ENCODE measurements at regions not wholly inside any gene's neighbourhood (a gene's known extent, or its start where the extent isn't known, plus 50 kb on each side); places are given as distances from the start of the nearest gene placed in this dataset.
"Not testable (repeated sequence)": the region's sequence is repeated elsewhere in the genome, so short reads cannot be mapped to it uniquely, and the experiment has no call there.

GRCh38 chr15:39420123-39420852 lies 160.6 kb upstream of the THBS1 start:
- DNase-seq, result peak in 1 of 2 donors; percentile 38
- peak overlapping the region; percentile 61 for H2BK5ac ChIP-seq (ENCODE audit: low read depth, low read length, poor library complexity)
- not testable (repeated sequence) for H3K9me3 ChIP-seq (ENCODE audit: insufficient read depth, low read depth, low read length); H3K4me1 ChIP-seq (ENCODE audit: control insufficient read depth in 1 of 2, insufficient read depth in 2 of 2, low read length in 2 of 2); H3K27ac ChIP-seq (ENCODE audit: low read depth, low read length); H3K36me3 ChIP-seq (ENCODE audit: control insufficient read depth in 1 of 2, insufficient read depth in 2 of 2, low read length in 2 of 2); H3K4me2 ChIP-seq (ENCODE audit: low read length); H3K23ac ChIP-seq (ENCODE audit: low read length); H3K27me3 ChIP-seq (ENCODE audit: insufficient read depth, low read length); H3K9ac ChIP-seq (ENCODE audit: low read length); H3K4ac ChIP-seq (ENCODE audit: low read depth, low read length); H3K79me2 ChIP-seq (ENCODE audit: control insufficient read depth, insufficient read depth, low read length, poor library complexity); H3K4me3 ChIP-seq (ENCODE audit: low read depth, low read length); H3K79me1 ChIP-seq (ENCODE audit: low read length); H2AFZ ChIP-seq (ENCODE audit: insufficient read depth, low read length, poor library complexity); H4K12ac ChIP-seq (ENCODE audit: low read depth, low read length)
- peak overlapping the region; percentile 35 for H2AK5ac ChIP-seq (ENCODE audit: low read length)
- H2BK12ac ChIP-seq (ENCODE audit: low read length), result peak overlapping the region; percentile 95
- WGBS (ENCODE audit: extremely low coverage, insufficient coverage, insufficient read length), result no CpG with 5 or more reads among the region's 19 CpGs
- peak overlapping the region; percentile 80 for H4K91ac ChIP-seq (ENCODE audit: low read depth, low read length)
- H3K14ac ChIP-seq (ENCODE audit: low read length), result peak overlapping the region; percentile 66
- H3K18ac ChIP-seq (ENCODE audit: low read length), result peak overlapping the region; percentile 82
- peak overlapping the region; percentile 79 for H2BK120ac ChIP-seq (ENCODE audit: insufficient read depth, low read length, poor library complexity)
- H4K8ac ChIP-seq (ENCODE audit: low read depth, low read length), result peak overlapping the region; percentile 66

GRCh38 chr15:39420853-39421192 lies 160.1 kb upstream of the THBS1 start:
- H4K12ac ChIP-seq (ENCODE audit: low read depth, low read length); H4K91ac ChIP-seq (ENCODE audit: low read depth, low read length); H2BK5ac ChIP-seq (ENCODE audit: low read depth, low read length, poor library complexity); H3K27me3 ChIP-seq (ENCODE audit: insufficient read depth, low read length); H2BK12ac ChIP-seq (ENCODE audit: low read length); H3K4me1 ChIP-seq (ENCODE audit: control insufficient read depth in 1 of 2, insufficient read depth in 2 of 2, low read length in 2 of 2); H3K9ac ChIP-seq (ENCODE audit: low read length); H3K18ac ChIP-seq (ENCODE audit: low read length); H3K36me3 ChIP-seq (ENCODE audit: control insufficient read depth in 1 of 2, insufficient read depth in 2 of 2, low read length in 2 of 2); H2BK120ac ChIP-seq (ENCODE audit: insufficient read depth, low read length, poor library complexity); H3K4ac ChIP-seq (ENCODE audit: low read depth, low read length); H4K8ac ChIP-seq (ENCODE audit: low read depth, low read length); H3K79me1 ChIP-seq (ENCODE audit: low read length); H3K79me2 ChIP-seq (ENCODE audit: control insufficient read depth, insufficient read depth, low read length, poor library complexity); H3K9me3 ChIP-seq (ENCODE audit: insufficient read depth, low read depth, low read length); H2AK5ac ChIP-seq (ENCODE audit: low read length); H3K23ac ChIP-seq (ENCODE audit: low read length); DNase-seq; H3K4me2 ChIP-seq (ENCODE audit: low read length); H3K14ac ChIP-seq (ENCODE audit: low read length); H2AFZ ChIP-seq (ENCODE audit: insufficient read depth, low read length, poor library complexity); H3K4me3 ChIP-seq (ENCODE audit: low read depth, low read length); H3K27ac ChIP-seq (ENCODE audit: low read depth, low read length): not testable (repeated sequence)
- no CpG with 5 or more reads among the region's 14 CpGs for WGBS (ENCODE audit: extremely low coverage, insufficient coverage, insufficient read length)

- Histone ChIP-seq H3K79me2 (ENCODE audit: control insufficient read depth, insufficient read depth, low read length, poor library complexity) (no peaks in the 10 kb centered on the region), H2BK120ac (ENCODE audit: insufficient read depth, low read length, poor library complexity) (no peak overlapping the region), H4K91ac (ENCODE audit: low read depth, low read length) (no peak overlapping the region), H3K79me1 (ENCODE audit: low read length) (peaks cover 6% of the 10 kb centered on the region), H4K8ac (ENCODE audit: low read depth, low read length) (no peak overlapping the region), H2AFZ (ENCODE audit: insufficient read depth, low read length, poor library complexity) (no peak overlapping the region), H3K4me2 (ENCODE audit: low read length) (no peak overlapping the region), H3K4ac (ENCODE audit: low read depth, low read length) (no peak overlapping the region), H2AK5ac (ENCODE audit: low read length) (no peak overlapping the region), H3K14ac (ENCODE audit: low read length) (peak overlapping the region; percentile 16), H4K12ac (ENCODE audit: low read depth, low read length) (no peak overlapping the region), H3K36me3 (ENCODE audit: control insufficient read depth in 1 of 2, insufficient read depth in 2 of 2, low read length in 2 of 2) (no peaks in the 10 kb centered on the region), H3K9ac (ENCODE audit: low read length) (no peak overlapping the region), H3K23ac (ENCODE audit: low read length) (no peak overlapping the region), H3K9me3 (ENCODE audit: insufficient read depth, low read depth, low read length) (no peaks in the 10 kb centered on the region), H3K4me3 (ENCODE audit: low read depth, low read length) (no peak overlapping the region), H3K27me3 (ENCODE audit: insufficient read depth, low read length) (no peaks in the 10 kb centered on the region), H3K27ac (ENCODE audit: low read depth, low read length) (no peak overlapping the region), H2BK12ac (ENCODE audit: low read length) (peak overlapping the region; percentile 50), H3K4me1 (ENCODE audit: control insufficient read depth in 1 of 2, insufficient read depth in 2 of 2, low read length in 2 of 2) (peaks cover 0 to 10% of the 10 kb centered on the region in 2 experiments), H3K18ac (ENCODE audit: low read length) (no peak overlapping the region), H2BK5ac (ENCODE audit: low read depth, low read length, poor library complexity) (no peak overlapping the region)
- DNase-seq, result peak; percentile 65 to 66
- WGBS (ENCODE audit: extremely low coverage, insufficient coverage, insufficient read length), result no CpG with 5 or more reads among the region's 19 CpGs
Observed at GRCh38 chr15:39426552-39427532, 154.0 kb upstream of the THBS1 start.

GRCh38 chr15:39427705-39428104 lies 153.2 kb upstream of the THBS1 start:
- no peak overlapping the region for H3K14ac ChIP-seq (ENCODE audit: low read length)
- no peak overlapping the region for H2AK5ac ChIP-seq (ENCODE audit: low read length)
- peaks cover 6% of the 10 kb centered on the region for H3K79me1 ChIP-seq (ENCODE audit: low read length)
- H3K23ac ChIP-seq (ENCODE audit: low read length), result no peak overlapping the region
- no peak overlapping the region for H3K4me2 ChIP-seq (ENCODE audit: low read length)
- H3K9me3 ChIP-seq (ENCODE audit: insufficient read depth, low read depth, low read length), result no peaks in the 10 kb centered on the region
- no CpG with 5 or more reads among the region's 3 CpGs for WGBS (ENCODE audit: extremely low coverage, insufficient coverage, insufficient read length)
- H3K36me3 ChIP-seq (ENCODE audit: control insufficient read depth in 1 of 2, insufficient read depth in 2 of 2, low read length in 2 of 2), result no peaks in the 10 kb centered on the region
- H3K9ac ChIP-seq (ENCODE audit: low read length), result no peak overlapping the region
- no peak overlapping the region for H3K27ac ChIP-seq (ENCODE audit: low read depth, low read length)
- H3K4me1 ChIP-seq (ENCODE audit: control insufficient read depth in 1 of 2, insufficient read depth in 2 of 2, low read length in 2 of 2), result peaks cover 0 to 12% of the 10 kb centered on the region in 2 experiments
- H2BK120ac ChIP-seq (ENCODE audit: insufficient read depth, low read length, poor library complexity), result no peak overlapping the region
- H3K4me3 ChIP-seq (ENCODE audit: low read depth, low read length), result no peak overlapping the region
- no peaks in the 10 kb centered on the region for H3K79me2 ChIP-seq (ENCODE audit: control insufficient read depth, insufficient read depth, low read length, poor library complexity)
- H4K12ac ChIP-seq (ENCODE audit: low read depth, low read length), result no peak overlapping the region
- no peak overlapping the region for H4K91ac ChIP-seq (ENCODE audit: low read depth, low read length)
- H3K18ac ChIP-seq (ENCODE audit: low read length), result no peak overlapping the region
- DNase-seq, result no peak
- no peak overlapping the region for H2BK12ac ChIP-seq (ENCODE audit: low read length)
- H4K8ac ChIP-seq (ENCODE audit: low read depth, low read length), result no peak overlapping the region
- H2AFZ ChIP-seq (ENCODE audit: insufficient read depth, low read length, poor library complexity), result no peak overlapping the region
- no peak overlapping the region for H3K4ac ChIP-seq (ENCODE audit: low read depth, low read length)
- no peak overlapping the region for H2BK5ac ChIP-seq (ENCODE audit: low read depth, low read length, poor library complexity)
- no peaks in the 10 kb centered on the region for H3K27me3 ChIP-seq (ENCODE audit: insufficient read depth, low read length)

Measured in trophoblast cell (in vitro differentiated cells and primary cell).